ENCODE measurements at regions not wholly inside any gene's neighbourhood (a gene's known extent, or its start where the extent isn't known, plus 50 kb on each side); places are given as distances from the start of the nearest gene placed in this dataset.

GRCh38 chr5:124446120-124446519 is 300.3 kb downstream of the ZNF608 start:
- Histone ChIP-seq H3K4me3 (ENCODE audit: low read depth, low read length) (no peak overlapping the region), H3K27me3 (ENCODE audit: insufficient read depth, low read length) (peaks cover 16% of the 10 kb centered on the region; the same call in 1 of the 2 replicates), H2AFZ (ENCODE audit: low read length, unreplicated experiment) (no peak overlapping the region), H3K4me1 (ENCODE audit: control insufficient read depth, insufficient read depth, low read length, unreplicated experiment) (no peaks in the 10 kb centered on the region), H3K36me3 (ENCODE audit: insufficient read depth, low read length) (no peaks in the 10 kb centered on the region), H3K27ac (ENCODE audit: low read depth, low read length) (no peak overlapping the region), H3K79me2 (ENCODE audit: control insufficient read depth, insufficient read depth, low read length, unreplicated experiment) (no peaks in the 10 kb centered on the region)

GRCh38 chr5:124445070-124445619 is 301.3 kb downstream of the ZNF608 start:
- Histone ChIP-seq H2AFZ (ENCODE audit: low read length, unreplicated experiment) (no peak overlapping the region), H3K27ac (ENCODE audit: low read depth, low read length) (no peak overlapping the region), H3K27me3 (ENCODE audit: insufficient read depth, low read length) (peaks cover 16% of the 10 kb centered on the region; the same call in 1 of the 2 replicates)

GRCh38 chr5:124444147-124444775 is 302.2 kb downstream of the ZNF608 start:
- no peaks in the 10 kb centered on the region for H3K79me2 ChIP-seq (ENCODE audit: control insufficient read depth, insufficient read depth, low read length, unreplicated experiment)
- no peaks in the 10 kb centered on the region for H3K4me1 ChIP-seq (ENCODE audit: control insufficient read depth, insufficient read depth, low read length, unreplicated experiment)
- no peak overlapping the region for H2AFZ ChIP-seq (ENCODE audit: low read length, unreplicated experiment)
- H3K27me3 ChIP-seq (ENCODE audit: insufficient read depth, low read length) = peaks cover 16% of the 10 kb centered on the region; the same call in 1 of the 2 replicates
- H3K27ac ChIP-seq (ENCODE audit: low read depth, low read length) = no peak overlapping the region
- H3K36me3 ChIP-seq (ENCODE audit: insufficient read depth, low read length) = no peaks in the 10 kb centered on the region
- no peak overlapping the region for H3K4me3 ChIP-seq (ENCODE audit: low read depth, low read length)

More at GRCh38 chr5:124445070-124445619, 301.3 kb downstream of the ZNF608 start:
- no peaks in the 10 kb centered on the region for H3K4me1 ChIP-seq (ENCODE audit: control insufficient read depth, insufficient read depth, low read length, unreplicated experiment)
- no peaks in the 10 kb centered on the region for H3K79me2 ChIP-seq (ENCODE audit: control insufficient read depth, insufficient read depth, low read length, unreplicated experiment)
- H3K36me3 ChIP-seq (ENCODE audit: insufficient read depth, low read length) = no peaks in the 10 kb centered on the region
- no peak overlapping the region for H3K4me3 ChIP-seq (ENCODE audit: low read depth, low read length)

- H3K27me3 ChIP-seq (ENCODE audit: insufficient read depth, low read length) = 0 out of 2 replicates have a peak, but pooled peaks cover 3% of the 10 kb centered on the region
- no peaks in the 10 kb centered on the region for H3K4me1 ChIP-seq (ENCODE audit: control insufficient read depth, insufficient read depth, low read length, unreplicated experiment)
These were observed 306.0 kb downstream of the ZNF608 start for GRCh38 chr5:124440471-124440870.

GRCh38 chr5:124439609-124440008 is 306.8 kb downstream of the ZNF608 start:
- H3K27ac ChIP-seq (ENCODE audit: low read depth, low read length) = no peak overlapping the region
- H3K4me3 ChIP-seq (ENCODE audit: low read depth, low read length) = no peak overlapping the region
- H2AFZ ChIP-seq (ENCODE audit: low read length, unreplicated experiment) = no peak overlapping the region
- H3K27me3 ChIP-seq (ENCODE audit: insufficient read depth, low read length) = no peaks in the 10 kb centered on the region
- H3K4me1 ChIP-seq (ENCODE audit: control insufficient read depth, insufficient read depth, low read length, unreplicated experiment) = no peaks in the 10 kb centered on the region
- H3K36me3 ChIP-seq (ENCODE audit: insufficient read depth, low read length) = no peaks in the 10 kb centered on the region
- H3K79me2 ChIP-seq (ENCODE audit: control insufficient read depth, insufficient read depth, low read length, unreplicated experiment) = no peaks in the 10 kb centered on the region

More at GRCh38 chr5:124440471-124440870, 306.0 kb downstream of the ZNF608 start:
- no peaks in the 10 kb centered on the region for H3K36me3 ChIP-seq (ENCODE audit: insufficient read depth, low read length)
- no peak overlapping the region for H2AFZ ChIP-seq (ENCODE audit: low read length, unreplicated experiment)
- H3K4me3 ChIP-seq (ENCODE audit: low read depth, low read length) = no peak overlapping the region
- H3K27ac ChIP-seq (ENCODE audit: low read depth, low read length) = no peak overlapping the region
- H3K79me2 ChIP-seq (ENCODE audit: control insufficient read depth, insufficient read depth, low read length, unreplicated experiment) = no peaks in the 10 kb centered on the region

GRCh38 chr5:124438903-124439281 is 307.5 kb downstream of the ZNF608 start:
- H3K79me2 ChIP-seq (ENCODE audit: control insufficient read depth, insufficient read depth, low read length, unreplicated experiment) = no peaks in the 10 kb centered on the region
- H3K27me3 ChIP-seq (ENCODE audit: insufficient read depth, low read length) = no peaks in the 10 kb centered on the region
- no peak overlapping the region for H3K4me3 ChIP-seq (ENCODE audit: low read depth, low read length)
- H3K36me3 ChIP-seq (ENCODE audit: insufficient read depth, low read length) = no peaks in the 10 kb centered on the region
- H3K27ac ChIP-seq (ENCODE audit: low read depth, low read length) = no peak overlapping the region
- no peak overlapping the region for H2AFZ ChIP-seq (ENCODE audit: low read length, unreplicated experiment)
- no peaks in the 10 kb centered on the region for H3K4me1 ChIP-seq (ENCODE audit: control insufficient read depth, insufficient read depth, low read length, unreplicated experiment)

GRCh38 chr5:124438026-124438902 is 308.2 kb downstream of the ZNF608 start:
- H3K4me3 ChIP-seq (ENCODE audit: low read depth, low read length) = no peak overlapping the region

GRCh38 chr5:124436294-124436693 is 310.1 kb downstream of the ZNF608 start:
- H3K27me3 ChIP-seq (ENCODE audit: insufficient read depth, low read length) = no peaks in the 10 kb centered on the region
- H3K36me3 ChIP-seq (ENCODE audit: insufficient read depth, low read length) = no peaks in the 10 kb centered on the region
- no peak overlapping the region for H3K4me3 ChIP-seq (ENCODE audit: low read depth, low read length)
- H3K27ac ChIP-seq (ENCODE audit: low read depth, low read length) = no peak overlapping the region
- H2AFZ ChIP-seq (ENCODE audit: low read length, unreplicated experiment) = no peak overlapping the region
- no peaks in the 10 kb centered on the region for H3K4me1 ChIP-seq (ENCODE audit: control insufficient read depth, insufficient read depth, low read length, unreplicated experiment)
- H3K79me2 ChIP-seq (ENCODE audit: control insufficient read depth, insufficient read depth, low read length, unreplicated experiment) = no peaks in the 10 kb centered on the region

More at GRCh38 chr5:124438026-124438902, 308.2 kb downstream of the ZNF608 start:
- no peak overlapping the region for H2AFZ ChIP-seq (ENCODE audit: low read length, unreplicated experiment)
- H3K27ac ChIP-seq (ENCODE audit: low read depth, low read length) = no peak overlapping the region
- no peaks in the 10 kb centered on the region for H3K4me1 ChIP-seq (ENCODE audit: control insufficient read depth, insufficient read depth, low read length, unreplicated experiment)
- no peaks in the 10 kb centered on the region for H3K36me3 ChIP-seq (ENCODE audit: insufficient read depth, low read length)
- no peaks in the 10 kb centered on the region for H3K79me2 ChIP-seq (ENCODE audit: control insufficient read depth, insufficient read depth, low read length, unreplicated experiment)
- H3K27me3 ChIP-seq (ENCODE audit: insufficient read depth, low read length) = no peaks in the 10 kb centered on the region

- H3K4me1 ChIP-seq (ENCODE audit: control insufficient read depth, insufficient read depth, low read length, unreplicated experiment) = no peaks in the 10 kb centered on the region
- no peak overlapping the region for H2AFZ ChIP-seq (ENCODE audit: low read length, unreplicated experiment)
- no peaks in the 10 kb centered on the region for H3K27me3 ChIP-seq (ENCODE audit: insufficient read depth, low read length)
- H3K36me3 ChIP-seq (ENCODE audit: insufficient read depth, low read length) = no peaks in the 10 kb centered on the region
- no peaks in the 10 kb centered on the region for H3K79me2 ChIP-seq (ENCODE audit: control insufficient read depth, insufficient read depth, low read length, unreplicated experiment)
- no peak overlapping the region for H3K27ac ChIP-seq (ENCODE audit: low read depth, low read length)
- H3K4me3 ChIP-seq (ENCODE audit: low read depth, low read length) = no peak overlapping the region
These were observed 313.3 kb downstream of the ZNF608 start for GRCh38 chr5:124433170-124433569.

GRCh38 chr5:124421584-124421983 is 324.9 kb downstream of the ZNF608 start:
- no peaks in the 10 kb centered on the region for H3K36me3 ChIP-seq (ENCODE audit: insufficient read depth, low read length)
- no peak overlapping the region for H3K4me3 ChIP-seq (ENCODE audit: low read depth, low read length)
- H3K27me3 ChIP-seq (ENCODE audit: insufficient read depth, low read length) = no peaks in the 10 kb centered on the region
- H3K4me1 ChIP-seq (ENCODE audit: control insufficient read depth, insufficient read depth, low read length, unreplicated experiment) = no peaks in the 10 kb centered on the region
- H3K27ac ChIP-seq (ENCODE audit: low read depth, low read length) = no peak overlapping the region
- H2AFZ ChIP-seq (ENCODE audit: low read length, unreplicated experiment) = no peak overlapping the region
- H3K79me2 ChIP-seq (ENCODE audit: control insufficient read depth, insufficient read depth, low read length, unreplicated experiment) = no peaks in the 10 kb centered on the region

Measured in ACC112 (cell line).